Karpas-422 (cell line): ENCODE measurements at regions not wholly inside any gene's neighbourhood (a gene's known extent, or its start where the extent isn't known, plus 50 kb on each side); places are given as distances from the start of the nearest gene placed in this dataset.
A peak's percentile ranks its signal among the peaks of the same experiment; 100 is the strongest.

Source experiments
- DNase-seq: peaks from one replicate; pipeline ENCODE4 v3.0.0-alpha.2; 2015
- H2AFZ ChIP-seq: fragments of 200-600 bp; sonication (generic); 2 replicates; pipeline ENCODE4 v1.6.1; 2014; ENCODE audit warnings: antibody characterized with exemption, low read length, mixed read lengths
- H3K27ac ChIP-seq: fragments of 200-600 bp; sonication (generic); 2 replicates; pipeline ENCODE4 v1.5.1; 2014; ENCODE audit warnings: mild to moderate bottlenecking, low read length, moderate library complexity
- H3K27me3 ChIP-seq: fragments of 200-600 bp; sonication (generic); 2 replicates; pipeline ENCODE4 v1.6.1; 2014; ENCODE audit warnings: low read length, mixed read lengths
- H3K36me3 ChIP-seq: fragments of 200-600 bp; sonication (generic); 2 replicates; pipeline ENCODE4 v1.6.1; 2014; ENCODE audit warnings: low read length, mixed read lengths; ENCODE audit not compliant: insufficient read depth
- H3K4me1 ChIP-seq: fragments of 200-600 bp; sonication (generic); 2 replicates; pipeline ENCODE4 v1.6.1; 2014; ENCODE audit warnings: mild to moderate bottlenecking, low read length, mixed read lengths
- H3K4me2 ChIP-seq: fragments of 200-600 bp; sonication (generic); 2 replicates; pipeline ENCODE4 v1.6.1; 2014; ENCODE audit warnings: low read length, low read depth, mild to moderate bottlenecking; ENCODE audit not compliant: poor library complexity, severe bottlenecking
- H3K4me3 ChIP-seq: fragments of 200-600 bp; sonication (generic); 2 replicates; pipeline ENCODE4 v1.5.1; 2014; ENCODE audit warnings: mild to moderate bottlenecking, antibody characterized with exemption, low read length, mixed read lengths
- H3K79me2 ChIP-seq: fragments of 200-600 bp; sonication (generic); 2 replicates; pipeline ENCODE4 v1.6.1; 2014; ENCODE audit warnings: mild to moderate bottlenecking, low read length, mixed read lengths
- H3K9ac ChIP-seq: fragments of 200-600 bp; sonication (generic); 2 replicates; pipeline ENCODE4 v1.6.0; 2014; ENCODE audit warnings: low read length
- H3K9me2 ChIP-seq: fragments of 200-600 bp; sonication (generic), shearing (Covaris generic); replicated peaks from 2 replicates; pipeline ENCODE4 v1.6.0; 2014; ENCODE audit warnings: mild to moderate bottlenecking, low read length, moderate library complexity; ENCODE audit not compliant: insufficient read depth
- H3K9me3 ChIP-seq: fragments of 300-700, 200-600 bp; sonication (generic); 2 replicates; pipeline ENCODE4 v1.6.1; 2014; ENCODE audit warnings: low read length, mixed read lengths
- H4K20me1 ChIP-seq: fragments of 200-600 bp; sonication (generic); 2 replicates; pipeline ENCODE4 v1.6.1; 2014; ENCODE audit warnings: mild to moderate bottlenecking, antibody characterized with exemption, low read length, low read depth; ENCODE audit not compliant: insufficient read depth

- H3K36me3 ChIP-seq, result no peaks in the 10 kb centered on the region
- no peaks in the 10 kb centered on the region for H3K79me2 ChIP-seq
- H3K27me3 ChIP-seq, result no peaks in the 10 kb centered on the region
- H3K4me1 ChIP-seq, result no peaks in the 10 kb centered on the region
- DNase-seq, result no peak
- H4K20me1 ChIP-seq, result no peaks in the 10 kb centered on the region
- H3K9ac ChIP-seq, result no peak overlapping the region
- no peak overlapping the region for H3K4me2 ChIP-seq
- no peak overlapping the region for H2AFZ ChIP-seq
- no peak overlapping the region for H3K27ac ChIP-seq
- no peak overlapping the region for H3K4me3 ChIP-seq
- no peaks in the 10 kb centered on the region for H3K9me2 ChIP-seq
- H3K9me3 ChIP-seq, result no peaks in the 10 kb centered on the region
Observed at GRCh38 chr10:29714096-29714874, 79.5 kb upstream of the SVIL start.

- H3K36me3 ChIP-seq, result no peaks in the 10 kb centered on the region
- no peaks in the 10 kb centered on the region for H3K79me2 ChIP-seq
- H3K27me3 ChIP-seq, result no peaks in the 10 kb centered on the region
- no peaks in the 10 kb centered on the region for H3K9me2 ChIP-seq
- no peaks in the 10 kb centered on the region for H3K9me3 ChIP-seq
- no peak overlapping the region for H3K4me2 ChIP-seq
- no peak overlapping the region for H3K4me3 ChIP-seq
- H2AFZ ChIP-seq, result no peak overlapping the region
- H3K27ac ChIP-seq, result no peak overlapping the region
- no peaks in the 10 kb centered on the region for H3K4me1 ChIP-seq
- no peak for DNase-seq
- H3K9ac ChIP-seq, result no peak overlapping the region
- H4K20me1 ChIP-seq, result no peaks in the 10 kb centered on the region
Observed at GRCh38 chr10:29713450-29713849, 78.7 kb upstream of the SVIL start.

- Histone ChIP-seq H3K4me2 (no peak overlapping the region), H3K79me2 (no peaks in the 10 kb centered on the region), H4K20me1 (no peaks in the 10 kb centered on the region), H3K9ac (no peak overlapping the region), H2AFZ (no peak overlapping the region), H3K4me1 (no peaks in the 10 kb centered on the region), H3K4me3 (no peak overlapping the region), H3K9me3 (no peaks in the 10 kb centered on the region), H3K27me3 (no peaks in the 10 kb centered on the region), H3K9me2 (no peaks in the 10 kb centered on the region), H3K27ac (no peak overlapping the region), H3K36me3 (no peaks in the 10 kb centered on the region)
- DNase-seq, result peak; percentile 71
Observed at GRCh38 chr10:29712108-29712507, 77.3 kb upstream of the SVIL start.

- Histone ChIP-seq H3K4me3 (no peak overlapping the region), H4K20me1 (no peaks in the 10 kb centered on the region), H3K4me2 (no peak overlapping the region), H3K9me2 (no peaks in the 10 kb centered on the region), H3K9ac (no peak overlapping the region), H3K4me1 (no peaks in the 10 kb centered on the region), H3K79me2 (no peaks in the 10 kb centered on the region), H3K27me3 (no peaks in the 10 kb centered on the region), H3K9me3 (no peaks in the 10 kb centered on the region), H2AFZ (no peak overlapping the region), H3K27ac (no peak overlapping the region), H3K36me3 (no peaks in the 10 kb centered on the region)
- DNase-seq, result no peak
Observed at GRCh38 chr10:29710128-29710527, 75.4 kb upstream of the SVIL start.

GRCh38 chr10:29709484-29710002, 74.8 kb upstream of the SVIL start:
- H3K9ac ChIP-seq, result no peak overlapping the region
- H3K9me2 ChIP-seq, result no peaks in the 10 kb centered on the region
- H3K27ac ChIP-seq, result no peak overlapping the region
- no peaks in the 10 kb centered on the region for H3K36me3 ChIP-seq
- no peaks in the 10 kb centered on the region for H4K20me1 ChIP-seq
- no peak overlapping the region for H3K4me3 ChIP-seq
- H3K79me2 ChIP-seq, result no peaks in the 10 kb centered on the region
- no peak for DNase-seq
- no peak overlapping the region for H2AFZ ChIP-seq
- no peaks in the 10 kb centered on the region for H3K27me3 ChIP-seq
- H3K4me1 ChIP-seq, result no peaks in the 10 kb centered on the region
- no peak overlapping the region for H3K4me2 ChIP-seq
- no peaks in the 10 kb centered on the region for H3K9me3 ChIP-seq

- H2AFZ ChIP-seq, result no peak overlapping the region
- no peaks in the 10 kb centered on the region for H3K27me3 ChIP-seq
- no peaks in the 10 kb centered on the region for H3K9me3 ChIP-seq
- no peaks in the 10 kb centered on the region for H4K20me1 ChIP-seq
- no peaks in the 10 kb centered on the region for H3K36me3 ChIP-seq
- no peak overlapping the region for H3K4me3 ChIP-seq
- no peak for DNase-seq
- no peaks in the 10 kb centered on the region for H3K4me1 ChIP-seq
- no peaks in the 10 kb centered on the region for H3K79me2 ChIP-seq
- no peak overlapping the region for H3K4me2 ChIP-seq
- no peak overlapping the region for H3K9ac ChIP-seq
- no peaks in the 10 kb centered on the region for H3K9me2 ChIP-seq
- H3K27ac ChIP-seq, result no peak overlapping the region
Observed at GRCh38 chr10:29703271-29703670, 68.5 kb upstream of the SVIL start.

- Histone ChIP-seq H3K36me3 (no peaks in the 10 kb centered on the region), H3K9me2 (no peaks in the 10 kb centered on the region), H3K4me3 (no peak overlapping the region), H3K4me1 (no peaks in the 10 kb centered on the region), H2AFZ (no peak overlapping the region), H3K9ac (no peak overlapping the region), H4K20me1 (no peaks in the 10 kb centered on the region), H3K27me3 (no peaks in the 10 kb centered on the region), H3K79me2 (no peaks in the 10 kb centered on the region), H3K4me2 (no peak overlapping the region), H3K27ac (no peak overlapping the region), H3K9me3 (no peaks in the 10 kb centered on the region)
- no peak for DNase-seq
Observed at GRCh38 chr10:29702273-29703164, 67.7 kb upstream of the SVIL start.

GRCh38 chr10:29701306-29701705, 66.5 kb upstream of the SVIL start:
- H3K9ac ChIP-seq, result no peak overlapping the region
- H3K4me1 ChIP-seq, result no peaks in the 10 kb centered on the region
- no peaks in the 10 kb centered on the region for H3K9me3 ChIP-seq
- no peaks in the 10 kb centered on the region for H3K79me2 ChIP-seq
- no peaks in the 10 kb centered on the region for H4K20me1 ChIP-seq
- DNase-seq, result no peak
- H3K9me2 ChIP-seq, result no peaks in the 10 kb centered on the region
- H3K36me3 ChIP-seq, result no peaks in the 10 kb centered on the region
- H2AFZ ChIP-seq, result no peak overlapping the region
- H3K27ac ChIP-seq, result no peak overlapping the region
- H3K4me2 ChIP-seq, result no peak overlapping the region
- H3K4me3 ChIP-seq, result no peak overlapping the region
- H3K27me3 ChIP-seq, result no peaks in the 10 kb centered on the region
